ENCODE measurements at regions not wholly inside any gene's neighbourhood (a gene's known extent, or its start where the extent isn't known, plus 50 kb on each side); places are given as distances from the start of the nearest gene placed in this dataset.

GRCh38 chr3:88930611-88931010 is 176.8 kb upstream of the EPHA3 start:
- TF ChIP-seq CTCF (IDR thresholded peaks at IDR 0.05; ENCODE audit: insufficient read depth, low read depth, low read length, missing control alignments), result no peak
- no peak for DNase-seq (ENCODE audit: low read depth)
- no peak overlapping the region for H3K4me3 ChIP-seq (ENCODE audit: low read depth, low read length)

GRCh38 chr3:88936831-88937230 is 170.6 kb upstream of the EPHA3 start:
- no peak for DNase-seq (ENCODE audit: low read depth)
- TF ChIP-seq CTCF (IDR thresholded peaks at IDR 0.05; ENCODE audit: insufficient read depth, low read depth, low read length, missing control alignments), result no peak

DNA sequence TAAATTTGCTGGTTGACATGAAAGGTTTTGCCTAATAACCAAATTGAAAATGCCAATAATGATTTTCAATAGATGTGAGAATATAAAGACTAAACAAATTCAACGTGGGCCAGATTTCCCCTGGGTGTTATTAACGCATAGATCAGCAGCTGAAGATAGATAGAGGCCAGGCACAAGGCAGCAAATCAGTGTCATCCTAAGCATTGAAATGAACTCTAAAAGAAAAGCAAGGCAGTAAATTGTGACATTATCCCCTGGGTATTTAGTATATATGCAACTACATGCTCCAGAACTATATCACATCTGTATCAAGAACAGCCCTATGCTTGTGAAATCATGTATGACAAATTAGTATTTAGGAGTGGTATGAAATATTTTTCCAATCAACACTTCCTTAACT is 167.1 kb upstream of the EPHA3 start:
- no peak for DNase-seq (ENCODE audit: low read depth)
- H3K4me3 ChIP-seq (ENCODE audit: low read depth, low read length), result no peak overlapping the region
- TF ChIP-seq CTCF (IDR thresholded peaks at IDR 0.05; ENCODE audit: insufficient read depth, low read depth, low read length, missing control alignments), result no peak

More at GRCh38 chr3:88936831-88937230, 170.6 kb upstream of the EPHA3 start:
- H3K4me3 ChIP-seq (ENCODE audit: low read depth, low read length), result no peak overlapping the region

DNA sequence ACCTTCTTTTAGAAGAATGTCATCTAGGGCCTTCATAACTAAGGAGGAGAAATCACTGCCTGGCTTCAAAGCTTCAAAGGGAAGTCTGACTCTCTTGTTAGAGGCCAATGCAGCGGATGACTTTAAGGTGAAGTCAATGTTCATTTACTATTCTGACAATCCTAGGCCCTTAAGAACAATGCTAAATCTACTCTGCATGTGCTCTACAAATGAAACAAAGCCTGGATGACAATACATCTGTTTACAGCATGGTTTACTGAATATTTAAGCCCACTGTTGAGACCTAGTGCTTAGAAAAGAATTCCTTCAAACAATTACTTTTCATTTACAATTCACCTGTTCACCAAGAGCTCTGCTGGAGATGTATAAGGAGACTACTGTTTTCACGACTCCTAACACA is 160.4 kb upstream of the EPHA3 start:
- TF ChIP-seq CTCF (IDR thresholded peaks at IDR 0.05; ENCODE audit: insufficient read depth, low read depth, low read length, missing control alignments), result no peak
- no peak overlapping the region for H3K4me3 ChIP-seq (ENCODE audit: low read depth, low read length)
- DNase-seq (ENCODE audit: low read depth), result no peak

DNA sequence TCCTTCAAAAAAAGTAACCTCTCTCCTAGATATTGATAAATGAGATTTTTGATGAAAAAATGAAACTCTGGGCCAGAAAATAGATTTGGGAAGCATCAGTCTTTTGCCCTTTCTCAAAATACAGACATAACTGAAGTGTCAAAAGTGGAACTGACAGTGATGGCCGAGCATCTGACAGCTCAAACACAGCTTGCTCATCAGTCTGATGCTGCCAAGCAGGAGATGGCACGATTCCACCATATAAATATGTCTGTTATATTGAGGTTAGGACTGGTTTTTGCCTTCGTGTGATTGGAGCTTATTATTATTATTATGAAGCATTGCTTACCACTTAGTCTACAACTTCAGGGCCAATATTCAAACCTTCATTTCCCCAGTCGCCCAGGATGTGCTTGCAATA is 152.6 kb upstream of the EPHA3 start:
- no peak for TF ChIP-seq CTCF (IDR thresholded peaks at IDR 0.05; ENCODE audit: insufficient read depth, low read depth, low read length, missing control alignments)
- H3K4me3 ChIP-seq (ENCODE audit: low read depth, low read length), result no peak overlapping the region
- no peak for DNase-seq (ENCODE audit: low read depth)

- no peak overlapping the region for H3K4me3 ChIP-seq (ENCODE audit: low read depth, low read length)
- no peak for DNase-seq (ENCODE audit: low read depth)
- TF ChIP-seq CTCF (IDR thresholded peaks at IDR 0.05; ENCODE audit: insufficient read depth, low read depth, low read length, missing control alignments), result no peak
Measured at GRCh38 chr3:88955274-88955673, 152.1 kb upstream of the EPHA3 start.

DNA sequence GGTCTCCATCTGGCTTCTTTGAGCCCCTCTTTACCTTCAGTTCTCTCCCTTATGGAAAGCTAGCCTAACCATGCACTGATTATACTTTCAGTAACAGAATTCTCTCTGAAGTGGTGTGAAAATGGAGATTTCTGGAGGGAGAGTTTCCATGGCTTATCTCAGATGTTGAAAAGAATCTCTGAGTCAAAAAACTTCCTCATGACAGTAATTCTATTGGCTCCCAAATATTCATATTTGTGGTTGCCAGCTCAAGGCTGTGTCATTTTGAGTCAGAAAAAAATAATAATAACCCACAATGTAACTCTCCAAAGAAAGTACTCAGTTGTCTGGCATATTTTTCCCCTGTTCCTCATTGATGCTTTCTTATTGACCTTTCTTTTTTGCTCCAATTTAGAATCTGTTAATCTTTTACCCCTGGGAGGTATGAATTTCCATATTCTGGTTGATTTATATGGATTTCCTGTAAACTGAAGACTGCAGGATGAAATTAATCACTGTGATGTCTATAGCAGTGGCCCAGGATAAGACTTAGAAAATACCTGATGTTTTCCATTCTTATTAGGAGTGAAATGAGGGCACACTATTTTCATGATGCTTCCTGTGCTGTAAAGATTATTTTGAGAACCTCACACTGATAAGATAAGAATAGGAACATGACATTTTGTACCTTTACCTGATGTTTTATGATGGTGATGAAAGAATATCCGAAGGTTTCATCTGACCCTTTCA is 149.5 kb upstream of the EPHA3 start:
- no peak overlapping the region for H3K4me3 ChIP-seq (ENCODE audit: low read depth, low read length)
- no peak for DNase-seq (ENCODE audit: low read depth)
- TF ChIP-seq CTCF (IDR thresholded peaks at IDR 0.05; ENCODE audit: insufficient read depth, low read depth, low read length, missing control alignments), result no peak
